A673 (cell line): ENCODE measurements at regions not wholly inside any gene's neighbourhood (a gene's known extent, or its start where the extent isn't known, plus 50 kb on each side); places are given as distances from the start of the nearest gene placed in this dataset.

Source experiments
- BruUV-seq: library from RNA; stranded (reverse); fragments of 400-500 nt; replicated peaks from 2 replicates; lab custom pipeline; 2021; lab: Mats Ljungman, UMichigan
- CTCF ChIA-PET: fragments of 300-600 bp; sonication (Branson Sonifier 250); formaldehyde crosslinking; loops from one replicate; lab custom pipeline; 2022; ENCODE audit warnings: antibody characterized with exemption; lab: Charles Lee
- POLR2A ChIA-PET: fragments of 300-600 bp; sonication (Branson Sonifier 250); formaldehyde crosslinking; loops from one replicate; lab custom pipeline; 2022; ENCODE audit warnings: antibody characterized with exemption; ENCODE audit not compliant: low non-redundant PET; lab: Charles Lee
- DNase-seq: peaks from one replicate; pipeline ENCODE4 v3.0.0-alpha.2; 2015; ENCODE audit warnings: low spot score
- H3K27ac ChIP-seq: fragments of 200-600 bp; sonication (generic); 2 replicates; pipeline ENCODE4 v1.5.1; 2016; ENCODE audit warnings: mixed run types, low read depth, mild to moderate bottlenecking, mixed read lengths, antibody characterized with exemption, low read length; ENCODE audit not compliant: poor library complexity, severe bottlenecking
- H3K27me3 ChIP-seq: fragments of 200-600 bp; sonication (generic); replicated peaks from 2 replicates; pipeline ENCODE4 v1.6.1; 2017; ENCODE audit warnings: mixed run types, low read depth, mild to moderate bottlenecking, mixed read lengths, antibody characterized with exemption, low read length; ENCODE audit not compliant: insufficient read depth, poor library complexity
- H3K36me3 ChIP-seq: fragments of 200-600 bp; sonication (generic); 2 replicates; pipeline ENCODE4 v1.6.1; 2016; ENCODE audit warnings: mixed run types, mild to moderate bottlenecking, mixed read lengths, antibody characterized with exemption, low read length; ENCODE audit not compliant: insufficient read depth, poor library complexity, severe bottlenecking
- H3K4me1 ChIP-seq: fragments of 200-600 bp; sonication (generic); 2 replicates; pipeline ENCODE4 v1.6.1; 2017; ENCODE audit warnings: mixed run types, mild to moderate bottlenecking, mixed read lengths, antibody characterized with exemption, low read length; ENCODE audit not compliant: insufficient read depth, poor library complexity, severe bottlenecking
- H3K4me3 ChIP-seq: fragments of 200-600 bp; sonication (generic); 2 replicates; pipeline ENCODE4 v1.5.1; 2016; ENCODE audit warnings: low read depth, mixed run types, mild to moderate bottlenecking, mixed read lengths, low read length; ENCODE audit not compliant: poor library complexity, severe bottlenecking
- H3K9me3 ChIP-seq: fragments of 200-600 bp; sonication (generic); 2 replicates; pipeline ENCODE4 v1.6.1; 2016; ENCODE audit warnings: mixed run types, low read depth, mild to moderate bottlenecking, mixed read lengths, antibody characterized with exemption, low read length; ENCODE audit not compliant: poor library complexity, severe bottlenecking
- EZH2 ChIP-seq: fragments of 200-600 bp; sonication (generic); IDR thresholded peaks from 2 replicates; pipeline ENCODE4 v1.6.1; 2017; ENCODE audit warnings: borderline replicate concordance, low read depth, mild to moderate bottlenecking, mixed read lengths, antibody characterized with exemption, low read length; ENCODE audit not compliant: poor library complexity, severe bottlenecking
- intact Hi-C: fragments of 100-400 bp; cut with micrococcal nuclease; formaldehyde crosslinking; loops from one replicate; pipeline ENCODE4 v1.10.0; 2022; ENCODE audit not compliant: unreplicated experiment
- TF ChIP-seq, protein P1 (sequence below): fragments of 300-800, 200-600 bp; sonication (generic); conservative IDR thresholded peaks from 2 replicates; pipeline ENCODE4 v1.5.1; 2017; ENCODE audit warnings: low read depth, mild to moderate bottlenecking, antibody characterized with exemption, low read length, moderate library complexity, mixed read lengths

DNA sequence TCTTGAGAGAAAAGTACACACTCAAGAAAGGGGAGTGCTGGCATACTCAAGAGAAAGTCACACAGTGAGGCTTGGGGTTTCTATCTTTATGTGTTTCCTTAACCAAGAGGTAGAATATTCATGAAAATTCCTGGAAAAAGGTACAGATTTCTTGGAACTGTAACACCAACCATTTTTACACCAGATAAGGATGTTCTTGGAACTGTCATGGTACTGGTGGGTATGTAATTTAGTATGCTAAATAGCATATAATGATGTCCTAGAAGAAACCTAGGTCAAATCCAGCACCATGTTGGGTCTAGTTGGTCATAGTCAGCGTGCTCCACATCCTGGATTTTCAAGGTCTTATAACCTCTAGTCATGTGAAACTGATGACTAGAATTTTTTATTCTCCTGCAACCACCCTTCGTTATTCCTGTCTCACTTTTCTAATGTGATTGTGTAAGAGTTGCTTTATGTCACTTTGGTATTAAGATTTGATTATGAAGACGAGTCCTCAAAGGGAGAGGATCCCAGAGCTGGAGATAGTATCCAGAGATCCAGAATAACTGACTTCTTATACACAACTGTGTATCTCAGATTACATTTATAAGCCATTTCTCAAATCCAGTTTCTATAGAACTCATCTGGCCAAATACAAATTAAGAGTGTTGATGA is 510.1 kb downstream of the TMTC2 start:
- H3K36me3 ChIP-seq: no peaks in the 10 kb centered on the region
- H3K27ac ChIP-seq: no peak overlapping the region
- BruUV-seq: no TSS peak
- DNase-seq: no peak
- POLR2A ChIA-PET: no interaction called here
- H3K9me3 ChIP-seq: no peaks in the 10 kb centered on the region
- H3K4me1 ChIP-seq: no peaks in the 10 kb centered on the region
- TF ChIP-seq, protein P1, sequence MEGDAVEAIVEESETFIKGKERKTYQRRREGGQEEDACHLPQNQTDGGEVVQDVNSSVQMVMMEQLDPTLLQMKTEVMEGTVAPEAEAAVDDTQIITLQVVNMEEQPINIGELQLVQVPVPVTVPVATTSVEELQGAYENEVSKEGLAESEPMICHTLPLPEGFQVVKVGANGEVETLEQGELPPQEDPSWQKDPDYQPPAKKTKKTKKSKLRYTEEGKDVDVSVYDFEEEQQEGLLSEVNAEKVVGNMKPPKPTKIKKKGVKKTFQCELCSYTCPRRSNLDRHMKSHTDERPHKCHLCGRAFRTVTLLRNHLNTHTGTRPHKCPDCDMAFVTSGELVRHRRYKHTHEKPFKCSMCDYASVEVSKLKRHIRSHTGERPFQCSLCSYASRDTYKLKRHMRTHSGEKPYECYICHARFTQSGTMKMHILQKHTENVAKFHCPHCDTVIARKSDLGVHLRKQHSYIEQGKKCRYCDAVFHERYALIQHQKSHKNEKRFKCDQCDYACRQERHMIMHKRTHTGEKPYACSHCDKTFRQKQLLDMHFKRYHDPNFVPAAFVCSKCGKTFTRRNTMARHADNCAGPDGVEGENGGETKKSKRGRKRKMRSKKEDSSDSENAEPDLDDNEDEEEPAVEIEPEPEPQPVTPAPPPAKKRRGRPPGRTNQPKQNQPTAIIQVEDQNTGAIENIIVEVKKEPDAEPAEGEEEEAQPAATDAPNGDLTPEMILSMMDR: no peak
- no peak for TF ChIP-seq EZH2
- no peaks in the 10 kb centered on the region for H3K27me3 ChIP-seq
- CTCF ChIA-PET: no interaction called here
- H3K4me3 ChIP-seq: no peak overlapping the region
- intact Hi-C loops: no loop called here

DNA sequence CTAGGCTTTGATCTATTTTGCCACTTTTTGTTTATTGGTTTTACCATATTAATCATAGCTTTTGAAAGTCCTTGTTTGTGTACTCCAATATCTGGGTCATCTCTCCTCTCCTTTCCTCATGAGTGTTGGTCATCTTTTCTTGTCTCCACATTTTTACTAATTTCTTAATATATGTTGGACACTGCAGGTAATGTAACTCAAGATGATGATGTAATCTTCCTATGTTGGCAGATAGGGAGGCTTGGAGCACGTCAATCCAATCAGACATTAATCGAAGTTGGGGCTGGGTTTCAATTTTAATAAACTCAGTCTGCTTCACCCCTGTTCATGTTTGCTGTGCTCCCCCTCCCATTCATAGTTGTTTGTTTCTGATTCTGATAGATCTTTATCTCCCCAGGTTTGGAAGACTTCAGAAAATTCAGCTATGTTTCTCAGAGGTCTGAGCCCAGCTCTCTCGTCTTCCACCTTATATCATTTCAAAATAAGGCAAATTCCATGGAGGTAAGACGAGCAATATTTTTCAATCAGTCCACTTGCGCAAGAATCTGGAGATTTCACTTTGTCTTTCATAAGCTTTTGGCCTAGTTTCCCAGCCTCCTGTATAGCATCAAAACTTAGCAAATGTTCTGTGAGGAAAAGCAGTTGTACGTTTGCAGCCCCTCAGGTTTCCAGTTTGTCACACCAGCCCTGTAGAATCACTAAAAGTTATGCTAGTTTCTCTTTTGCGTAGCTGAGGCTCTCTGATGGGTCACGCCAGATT is 504.1 kb downstream of the TMTC2 start:
- Histone ChIP-seq H3K27me3 (no peaks in the 10 kb centered on the region), H3K4me3 (no peak overlapping the region), H3K9me3 (no peaks in the 10 kb centered on the region), H3K27ac (no peak overlapping the region), H3K36me3 (no peaks in the 10 kb centered on the region), H3K4me1 (peaks cover under 1% of the 10 kb centered on the region)
- DNase-seq: no peak
- ChIA-PET POLR2A (no interaction called here), CTCF (no interaction called here)
- intact Hi-C loops: no loop called here
- TF ChIP-seq EZH2: no peak
- TF ChIP-seq, protein P1: no peak
- no TSS peak for BruUV-seq

DNA sequence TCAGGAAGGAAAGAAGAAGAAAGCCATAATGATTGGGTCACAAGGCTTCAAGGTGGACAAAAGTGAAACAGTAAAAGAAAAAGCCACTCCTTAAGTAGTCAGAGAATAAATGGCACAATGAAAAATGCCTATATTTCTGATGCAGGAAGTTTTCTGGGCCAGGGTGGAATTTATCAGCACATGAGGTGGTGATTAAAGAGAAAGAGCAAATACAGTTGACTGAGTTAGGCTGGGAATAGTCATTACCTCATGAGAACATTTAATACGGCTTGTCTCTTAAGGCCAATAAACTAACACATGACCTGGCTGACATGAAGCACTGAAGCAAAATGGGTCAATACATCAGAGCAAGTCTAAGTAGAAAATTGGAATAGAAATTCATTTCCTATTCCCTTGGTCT is 499.7 kb downstream of the TMTC2 start:
- Histone ChIP-seq H3K27me3 (no peaks in the 10 kb centered on the region), H3K4me1 (peaks cover 9% of the 10 kb centered on the region), H3K36me3 (no peaks in the 10 kb centered on the region), H3K9me3 (no peaks in the 10 kb centered on the region), H3K27ac (no peak overlapping the region), H3K4me3 (no peak overlapping the region)
- no TSS peak for BruUV-seq
- intact Hi-C loops: no loop called here
- ChIA-PET POLR2A (no interaction called here), CTCF (no interaction called here)
- no peak for DNase-seq
- TF ChIP-seq EZH2: no peak
- TF ChIP-seq, protein P1: no peak
